Karpas-422 (cell line): ENCODE measurements at regions not wholly inside any gene's neighbourhood (a gene's known extent, or its start where the extent isn't known, plus 50 kb on each side); places are given as distances from the start of the nearest gene placed in this dataset.

Experiments
- DNase-seq: peaks from one replicate; pipeline ENCODE4 v3.0.0-alpha.2; 2015
- H2AFZ ChIP-seq: fragments of 200-600 bp; sonication (generic); 2 replicates; pipeline ENCODE4 v1.6.1; 2014; ENCODE audit warnings: antibody characterized with exemption, low read length, mixed read lengths
- H3K27ac ChIP-seq: fragments of 200-600 bp; sonication (generic); 2 replicates; pipeline ENCODE4 v1.5.1; 2014; ENCODE audit warnings: mild to moderate bottlenecking, low read length, moderate library complexity
- H3K27me3 ChIP-seq: fragments of 200-600 bp; sonication (generic); 2 replicates; pipeline ENCODE4 v1.6.1; 2014; ENCODE audit warnings: low read length, mixed read lengths
- H3K36me3 ChIP-seq: fragments of 200-600 bp; sonication (generic); 2 replicates; pipeline ENCODE4 v1.6.1; 2014; ENCODE audit warnings: low read length, mixed read lengths; ENCODE audit not compliant: insufficient read depth
- H3K4me1 ChIP-seq: fragments of 200-600 bp; sonication (generic); 2 replicates; pipeline ENCODE4 v1.6.1; 2014; ENCODE audit warnings: mild to moderate bottlenecking, low read length, mixed read lengths
- H3K4me2 ChIP-seq: fragments of 200-600 bp; sonication (generic); 2 replicates; pipeline ENCODE4 v1.6.1; 2014; ENCODE audit warnings: low read length, low read depth, mild to moderate bottlenecking; ENCODE audit not compliant: poor library complexity, severe bottlenecking
- H3K4me3 ChIP-seq: fragments of 200-600 bp; sonication (generic); 2 replicates; pipeline ENCODE4 v1.5.1; 2014; ENCODE audit warnings: mild to moderate bottlenecking, antibody characterized with exemption, low read length, mixed read lengths
- H3K79me2 ChIP-seq: fragments of 200-600 bp; sonication (generic); 2 replicates; pipeline ENCODE4 v1.6.1; 2014; ENCODE audit warnings: mild to moderate bottlenecking, low read length, mixed read lengths
- H3K9ac ChIP-seq: fragments of 200-600 bp; sonication (generic); 2 replicates; pipeline ENCODE4 v1.6.0; 2014; ENCODE audit warnings: low read length
- H3K9me2 ChIP-seq: fragments of 200-600 bp; sonication (generic), shearing (Covaris generic); replicated peaks from 2 replicates; pipeline ENCODE4 v1.6.0; 2014; ENCODE audit warnings: mild to moderate bottlenecking, low read length, moderate library complexity; ENCODE audit not compliant: insufficient read depth
- H3K9me3 ChIP-seq: fragments of 300-700, 200-600 bp; sonication (generic); 2 replicates; pipeline ENCODE4 v1.6.1; 2014; ENCODE audit warnings: low read length, mixed read lengths
- H4K20me1 ChIP-seq: fragments of 200-600 bp; sonication (generic); 2 replicates; pipeline ENCODE4 v1.6.1; 2014; ENCODE audit warnings: mild to moderate bottlenecking, antibody characterized with exemption, low read length, low read depth; ENCODE audit not compliant: insufficient read depth

DNA sequence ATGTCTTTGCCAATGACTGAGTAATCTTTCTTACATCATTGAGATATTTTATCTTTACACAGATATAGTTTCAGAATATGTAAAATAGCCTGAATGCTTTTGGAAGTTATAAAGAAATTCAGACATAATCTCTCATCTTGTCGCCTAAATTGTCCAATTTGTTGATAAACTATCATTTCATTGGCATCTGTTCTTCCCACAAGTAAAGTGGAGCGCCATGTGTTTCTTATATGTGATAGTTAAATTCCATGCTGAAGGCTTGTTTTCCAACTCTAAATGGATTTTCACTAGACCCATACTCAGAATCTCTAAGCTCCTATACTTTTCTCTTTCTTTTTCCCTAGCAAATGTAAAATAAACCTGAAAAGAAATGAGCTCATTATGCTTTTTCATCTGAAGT is 640.1 kb upstream of the MBL2 start:
- peaks cover 26% of the 10 kb centered on the region for H3K9me3 ChIP-seq
- no peaks in the 10 kb centered on the region for H4K20me1 ChIP-seq
- no peak overlapping the region for H3K4me2 ChIP-seq
- no peaks in the 10 kb centered on the region for H3K27me3 ChIP-seq
- H3K9me2 ChIP-seq = no peaks in the 10 kb centered on the region
- no peak overlapping the region for H3K9ac ChIP-seq
- H3K4me3 ChIP-seq = no peak overlapping the region
- no peak overlapping the region for H2AFZ ChIP-seq
- no peaks in the 10 kb centered on the region for H3K36me3 ChIP-seq
- no peak overlapping the region for H3K27ac ChIP-seq
- no peaks in the 10 kb centered on the region for H3K79me2 ChIP-seq
- no peaks in the 10 kb centered on the region for H3K4me1 ChIP-seq
- DNase-seq = no peak

DNA sequence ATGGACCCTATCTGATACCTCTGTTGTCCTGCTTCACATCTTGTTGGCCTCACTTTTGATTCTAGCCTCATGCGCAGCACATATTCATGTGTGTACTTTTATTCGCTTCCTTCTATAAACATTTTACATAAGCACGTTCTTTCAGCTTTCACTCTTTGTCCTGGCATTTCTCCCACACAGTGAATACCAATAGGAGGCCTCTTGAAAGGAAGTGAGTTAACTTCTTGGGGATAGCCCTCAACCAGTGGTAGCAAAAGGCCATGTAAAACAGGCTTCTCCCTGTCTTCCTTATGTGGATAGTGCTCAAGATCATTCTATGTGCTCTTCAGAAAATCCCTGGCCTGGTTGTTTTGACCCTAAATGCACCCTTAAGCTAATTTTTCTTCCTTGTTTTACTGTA is 633.9 kb upstream of the MBL2 start:
- no peaks in the 10 kb centered on the region for H3K79me2 ChIP-seq
- no peak overlapping the region for H3K9ac ChIP-seq
- H3K9me2 ChIP-seq = no peaks in the 10 kb centered on the region
- peaks cover 37% of the 10 kb centered on the region for H3K9me3 ChIP-seq
- H3K4me2 ChIP-seq = no peak overlapping the region
- no peak overlapping the region for H2AFZ ChIP-seq
- H3K27me3 ChIP-seq = no peaks in the 10 kb centered on the region
- no peaks in the 10 kb centered on the region for H4K20me1 ChIP-seq
- no peak overlapping the region for H3K4me3 ChIP-seq
- no peaks in the 10 kb centered on the region for H3K4me1 ChIP-seq
- no peak for DNase-seq
- no peaks in the 10 kb centered on the region for H3K36me3 ChIP-seq
- no peak overlapping the region for H3K27ac ChIP-seq

DNA sequence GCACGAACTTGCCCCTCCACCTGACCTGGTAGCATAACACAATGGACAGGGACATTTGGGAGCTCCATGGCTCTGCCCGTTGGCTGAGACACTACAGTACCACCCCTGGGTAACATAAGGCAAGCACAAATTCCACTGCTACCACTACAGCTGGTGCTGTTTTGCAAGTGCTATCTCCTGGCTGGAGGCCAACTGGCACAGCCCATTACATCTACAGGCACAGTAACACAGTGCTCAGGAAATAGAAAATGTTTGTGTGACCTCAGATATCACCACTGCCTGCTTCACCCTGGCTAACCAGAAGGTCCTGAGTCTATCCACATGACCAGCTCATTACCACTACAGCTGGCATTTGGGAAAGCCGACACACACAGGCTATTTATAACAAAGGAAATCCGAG is 631.1 kb upstream of the MBL2 start:
- H3K27ac ChIP-seq = no peak overlapping the region
- H3K9me3 ChIP-seq = peaks cover 44% of the 10 kb centered on the region
- no peaks in the 10 kb centered on the region for H3K79me2 ChIP-seq
- no peaks in the 10 kb centered on the region for H3K4me1 ChIP-seq
- H3K9me2 ChIP-seq = no peaks in the 10 kb centered on the region
- no peaks in the 10 kb centered on the region for H4K20me1 ChIP-seq
- H3K27me3 ChIP-seq = no peaks in the 10 kb centered on the region
- H3K9ac ChIP-seq = no peak overlapping the region
- H2AFZ ChIP-seq = no peak overlapping the region
- no peaks in the 10 kb centered on the region for H3K36me3 ChIP-seq
- H3K4me2 ChIP-seq = no peak overlapping the region
- DNase-seq = no peak
- H3K4me3 ChIP-seq = no peak overlapping the region

DNA sequence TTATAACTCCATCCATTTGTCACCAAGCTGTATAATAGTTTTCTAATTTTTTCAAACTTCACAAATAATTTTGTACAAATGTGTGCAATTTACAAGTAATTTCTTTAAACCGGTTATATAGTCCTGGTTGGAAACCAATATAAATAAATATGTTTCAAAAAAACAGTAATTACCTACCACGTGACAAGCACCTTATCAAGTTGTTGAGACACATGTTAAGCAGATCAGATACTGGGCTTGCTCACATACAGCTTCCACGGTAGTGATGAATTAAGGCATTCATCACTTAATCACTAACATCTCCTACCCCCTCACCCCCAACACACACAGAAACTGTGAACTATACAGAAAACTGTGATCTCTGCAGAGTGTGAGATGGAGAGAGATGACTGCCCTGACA is 630.0 kb upstream of the MBL2 start:
- Histone ChIP-seq H3K4me1 (no peaks in the 10 kb centered on the region), H3K9me3 (peaks cover 43% of the 10 kb centered on the region), H3K4me3 (no peak overlapping the region), H3K36me3 (no peaks in the 10 kb centered on the region), H2AFZ (no peak overlapping the region), H3K4me2 (no peak overlapping the region), H3K9me2 (no peaks in the 10 kb centered on the region), H3K9ac (no peak overlapping the region), H4K20me1 (no peaks in the 10 kb centered on the region), H3K79me2 (no peaks in the 10 kb centered on the region), H3K27me3 (no peaks in the 10 kb centered on the region), H3K27ac (no peak overlapping the region)
- no peak for DNase-seq

DNA sequence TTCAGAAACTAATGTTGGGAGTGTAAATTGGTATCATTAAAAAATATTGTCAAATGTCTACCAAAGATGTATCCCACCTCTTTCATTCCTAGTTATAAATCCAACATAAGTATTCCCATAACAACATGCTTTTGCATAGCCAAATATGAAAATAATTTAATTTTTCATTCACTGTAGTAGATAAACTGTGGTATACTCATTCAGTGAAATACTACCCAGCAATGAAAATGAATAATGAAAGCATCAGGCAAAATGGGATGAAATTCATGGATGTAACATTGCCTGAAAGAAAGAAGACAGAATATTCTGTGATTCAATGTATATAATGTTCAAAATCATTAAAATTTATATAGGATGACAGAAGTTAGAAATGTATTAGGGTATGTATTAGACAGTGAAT is 629.0 kb upstream of the MBL2 start:
- no peaks in the 10 kb centered on the region for H3K9me2 ChIP-seq
- H3K4me2 ChIP-seq = no peak overlapping the region
- no peak for DNase-seq
- no peak overlapping the region for H3K27ac ChIP-seq
- H3K9ac ChIP-seq = no peak overlapping the region
- no peaks in the 10 kb centered on the region for H3K4me1 ChIP-seq
- no peaks in the 10 kb centered on the region for H3K27me3 ChIP-seq
- H4K20me1 ChIP-seq = no peaks in the 10 kb centered on the region
- H2AFZ ChIP-seq = no peak overlapping the region
- H3K79me2 ChIP-seq = no peaks in the 10 kb centered on the region
- no peak overlapping the region for H3K4me3 ChIP-seq
- H3K9me3 ChIP-seq = peaks cover 42% of the 10 kb centered on the region
- no peaks in the 10 kb centered on the region for H3K36me3 ChIP-seq

DNA sequence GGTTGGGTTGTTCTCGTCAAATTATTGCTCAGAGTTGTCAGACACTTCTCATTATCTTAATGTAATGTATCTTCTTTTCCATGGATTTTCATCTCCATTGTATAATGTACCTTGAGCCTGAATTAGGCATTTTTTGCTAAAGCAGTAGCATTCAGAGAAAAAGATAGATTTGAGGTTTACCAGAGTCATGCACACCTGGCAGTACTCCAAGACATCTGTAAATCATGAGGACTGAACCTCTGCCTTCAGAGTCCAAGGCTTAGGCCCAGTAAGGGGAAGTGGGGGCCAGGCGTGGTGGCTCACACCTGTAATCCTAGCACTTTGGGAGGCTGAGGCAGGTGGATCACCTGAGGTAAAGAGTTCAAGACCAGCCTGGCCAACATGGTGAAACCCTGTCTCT is 624.3 kb upstream of the MBL2 start:
- DNase-seq = no peak
- no peaks in the 10 kb centered on the region for H3K79me2 ChIP-seq
- H3K9me3 ChIP-seq = peaks cover 50% of the 10 kb centered on the region
- H3K36me3 ChIP-seq = no peaks in the 10 kb centered on the region
- no peaks in the 10 kb centered on the region for H3K9me2 ChIP-seq
- no peaks in the 10 kb centered on the region for H4K20me1 ChIP-seq
- H2AFZ ChIP-seq = no peak overlapping the region
- no peak overlapping the region for H3K4me2 ChIP-seq
- no peaks in the 10 kb centered on the region for H3K27me3 ChIP-seq
- no peak overlapping the region for H3K9ac ChIP-seq
- H3K4me3 ChIP-seq = no peak overlapping the region
- no peak overlapping the region for H3K27ac ChIP-seq
- no peaks in the 10 kb centered on the region for H3K4me1 ChIP-seq

DNA sequence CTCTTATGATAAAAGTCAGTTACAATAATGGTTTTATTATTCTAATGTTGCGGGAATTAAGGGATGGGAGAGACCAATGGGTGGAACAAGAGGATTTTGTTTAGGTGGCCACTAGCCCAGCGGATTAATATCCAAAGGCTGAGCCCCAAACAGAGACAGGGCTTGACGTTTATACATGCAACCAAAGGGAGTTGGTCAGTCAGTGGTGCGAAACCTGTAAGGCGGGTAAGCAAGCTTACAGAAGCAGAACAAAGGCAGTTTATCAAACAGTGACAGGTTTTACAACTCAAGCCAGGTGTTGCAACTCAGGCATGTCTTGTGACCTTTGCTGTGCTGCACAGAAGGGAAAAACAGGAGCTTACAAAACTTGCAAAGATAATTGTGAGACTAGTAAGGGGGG is 622.9 kb upstream of the MBL2 start:
- no peaks in the 10 kb centered on the region for H3K9me2 ChIP-seq
- no peak for DNase-seq

DNA sequence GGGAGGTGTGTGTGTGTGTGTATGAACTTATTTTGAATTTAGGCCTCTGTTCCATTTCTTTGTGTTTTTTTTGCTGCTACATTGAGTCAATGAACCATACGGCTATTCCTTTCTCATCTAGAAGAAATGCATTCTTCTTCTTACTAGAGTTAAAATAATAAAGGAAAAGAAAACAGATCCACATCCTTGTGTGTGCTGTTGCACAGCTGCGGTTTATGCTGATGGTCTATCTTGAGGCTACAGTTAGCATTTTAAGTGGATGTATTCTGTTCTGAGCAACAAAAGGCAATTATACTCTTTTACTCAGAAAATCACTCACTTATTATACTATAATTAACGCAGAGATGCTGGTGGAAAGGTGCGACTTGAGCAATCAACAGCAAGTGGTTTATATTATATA is 615.0 kb upstream of the MBL2 start:
- no peak for DNase-seq
- Histone ChIP-seq H2AFZ (no peak overlapping the region), H3K27ac (no peak overlapping the region), H3K4me3 (no peak overlapping the region), H3K4me1 (no peaks in the 10 kb centered on the region), H4K20me1 (no peaks in the 10 kb centered on the region), H3K4me2 (no peak overlapping the region), H3K9me2 (no peaks in the 10 kb centered on the region), H3K36me3 (no peaks in the 10 kb centered on the region), H3K9ac (no peak overlapping the region), H3K9me3 (peaks cover 31% of the 10 kb centered on the region), H3K79me2 (no peaks in the 10 kb centered on the region), H3K27me3 (no peaks in the 10 kb centered on the region)

More for the DNA sequence above, 622.9 kb upstream of the MBL2 start:
- no peaks in the 10 kb centered on the region for H3K4me1 ChIP-seq
- no peaks in the 10 kb centered on the region for H4K20me1 ChIP-seq
- H3K4me2 ChIP-seq = no peak overlapping the region
- H3K36me3 ChIP-seq = no peaks in the 10 kb centered on the region
- no peak overlapping the region for H2AFZ ChIP-seq
- no peak overlapping the region for H3K27ac ChIP-seq
- H3K9me3 ChIP-seq = peaks cover 55% of the 10 kb centered on the region
- H3K9ac ChIP-seq = no peak overlapping the region
- no peaks in the 10 kb centered on the region for H3K27me3 ChIP-seq
- no peak overlapping the region for H3K4me3 ChIP-seq
- no peaks in the 10 kb centered on the region for H3K79me2 ChIP-seq

DNA sequence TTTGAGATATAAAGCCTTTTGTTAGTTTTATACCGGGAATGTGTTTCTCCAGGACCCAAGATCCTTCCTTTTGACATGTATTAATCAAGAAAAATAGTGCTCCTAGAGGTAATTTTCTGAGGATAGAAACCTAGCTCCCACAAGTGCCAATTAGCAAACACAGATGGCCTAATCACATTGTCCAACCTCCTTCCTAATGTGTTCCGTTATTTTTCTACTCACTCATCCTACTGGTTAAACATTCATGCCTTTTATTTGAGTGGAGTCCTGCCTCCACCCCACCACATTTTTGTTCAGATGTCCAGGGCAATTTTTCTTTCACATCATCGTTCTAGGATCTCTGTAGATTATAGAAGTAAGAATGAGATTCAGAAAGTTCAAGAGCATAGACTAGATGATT is 610.0 kb upstream of the MBL2 start:
- no peak overlapping the region for H3K4me2 ChIP-seq
- no peaks in the 10 kb centered on the region for H3K4me1 ChIP-seq

More for the DNA sequence above, 610.0 kb upstream of the MBL2 start:
- Histone ChIP-seq H3K36me3 (no peaks in the 10 kb centered on the region), H2AFZ (no peak overlapping the region), H3K27ac (no peak overlapping the region), H3K4me3 (no peak overlapping the region), H3K79me2 (no peaks in the 10 kb centered on the region), H4K20me1 (no peaks in the 10 kb centered on the region), H3K27me3 (no peaks in the 10 kb centered on the region), H3K9me3 (peaks cover 31% of the 10 kb centered on the region), H3K9ac (no peak overlapping the region), H3K9me2 (no peaks in the 10 kb centered on the region)
- DNase-seq = no peak
